GM12891 (cell line): ENCODE measurements at regions not wholly inside any gene's neighbourhood (a gene's known extent, or its start where the extent isn't known, plus 50 kb on each side); places are given as distances from the start of the nearest gene placed in this dataset.

Experiments
- DNase-seq: peaks from one replicate; pipeline ENCODE4 v3.0.0; 2011; ENCODE audit warnings: low spot score; ENCODE audit not compliant: insufficient read length
- FAIRE-seq: peaks from 2 replicates; lab custom pipeline; 2011; peaks lifted over from hg19 to GRCh38; lab: Jason Lieb, UNC
- PAX5 ChIP-seq: IDR thresholded peaks from 2 replicates; pipeline ENCODE4 v1.6.1; 2011; ENCODE audit warnings: low read length, moderate library complexity, mild to moderate bottlenecking; ENCODE audit not compliant: insufficient read depth, severe bottlenecking
- POLR2A ChIP-seq: IDR thresholded peaks from 2 replicates; pipeline ENCODE4 v1.6.1; 2011; ENCODE audit warnings: low read depth, low read length, control low read depth
- POLR2AphosphoS5 ChIP-seq: IDR thresholded peaks from 2 replicates; pipeline ENCODE4 v1.6.1; 2011; ENCODE audit warnings: low read depth, low read length, control low read depth
- POU2F2 ChIP-seq: IDR thresholded peaks from 2 replicates; pipeline ENCODE4 v1.6.1; 2011; ENCODE audit warnings: low read depth, mild to moderate bottlenecking, control low read depth, low read length, moderate library complexity
- SPI1 ChIP-seq: IDR thresholded peaks from 2 replicates; pipeline ENCODE4 v1.6.1; 2011; ENCODE audit warnings: low read depth, low read length, control low read depth
- TAF1 ChIP-seq: IDR thresholded peaks from 2 replicates; pipeline ENCODE4 v1.6.1; 2011; ENCODE audit warnings: low read depth, low read length, control low read depth

DNA sequence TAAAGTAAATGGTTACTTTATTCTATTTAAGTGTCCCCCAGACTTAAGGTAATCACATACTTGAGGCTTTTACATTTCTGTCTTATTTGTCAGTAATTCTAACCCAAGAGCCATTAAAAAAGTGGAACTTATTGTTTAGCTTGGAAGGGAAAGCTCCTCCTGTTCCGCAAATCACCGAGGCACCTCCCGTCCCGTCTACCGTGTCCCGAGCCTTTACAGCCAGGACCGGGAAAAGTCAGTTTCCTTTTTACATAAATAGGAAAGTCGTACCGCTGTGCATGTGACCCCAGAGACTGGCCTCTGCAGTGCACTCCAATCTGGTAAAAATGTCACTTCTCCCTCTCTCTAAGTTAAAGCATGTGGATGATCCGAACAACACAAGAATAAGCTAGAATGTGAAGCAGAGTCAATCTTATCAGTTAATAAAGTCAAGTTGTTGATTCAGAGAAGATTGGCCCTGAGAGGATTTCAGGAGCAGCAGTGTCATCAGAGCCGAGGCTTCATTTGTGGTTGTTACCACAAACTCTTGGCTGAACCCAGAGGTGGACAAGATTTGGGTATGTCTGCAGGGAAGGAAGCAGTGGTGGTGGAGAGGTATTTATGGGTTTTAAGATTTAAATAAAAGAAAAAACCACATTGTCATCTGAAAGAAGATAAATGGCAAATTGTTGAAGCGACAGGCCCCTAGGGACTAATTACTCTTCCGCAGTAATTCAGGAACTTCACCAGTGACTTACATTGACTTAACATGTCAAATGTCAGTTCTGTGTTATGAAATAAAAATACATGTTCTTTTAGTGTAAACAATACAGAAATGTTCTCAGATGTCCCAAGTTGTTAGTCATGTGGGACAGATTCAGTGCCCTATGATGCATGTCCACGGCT, 316.6 kb upstream of the ZNF32 start:
- no peak for TF ChIP-seq POU2F2
- DNase-seq (no peak), FAIRE-seq (no peak)

DNA sequence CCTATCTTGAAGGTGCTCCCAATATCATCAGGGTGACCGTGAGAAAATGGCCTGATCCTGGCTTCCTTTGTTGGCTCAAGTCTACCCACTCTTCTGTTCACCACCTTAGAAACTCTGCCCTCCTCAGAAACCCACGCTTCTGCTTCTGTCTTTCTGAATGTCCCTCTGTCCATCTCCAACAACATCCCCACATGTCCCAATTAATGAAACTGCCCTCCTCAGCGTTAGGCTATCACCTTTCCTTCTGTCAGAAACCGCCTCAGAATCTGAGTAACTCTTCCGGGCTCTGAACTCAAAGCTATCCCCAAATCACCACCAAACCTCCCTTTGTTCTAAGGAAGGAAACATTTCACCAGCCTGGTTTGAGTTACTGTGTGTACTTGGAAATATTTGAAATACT, 315.8 kb upstream of the ZNF32 start:
- FAIRE-seq (no peak), DNase-seq (no peak)
- TF ChIP-seq POLR2AphosphoS5: no peak
- no peak for TF ChIP-seq POLR2A
- TF ChIP-seq SPI1: no peak
- TF ChIP-seq POU2F2: no peak
- no peak for TF ChIP-seq TAF1

DNA sequence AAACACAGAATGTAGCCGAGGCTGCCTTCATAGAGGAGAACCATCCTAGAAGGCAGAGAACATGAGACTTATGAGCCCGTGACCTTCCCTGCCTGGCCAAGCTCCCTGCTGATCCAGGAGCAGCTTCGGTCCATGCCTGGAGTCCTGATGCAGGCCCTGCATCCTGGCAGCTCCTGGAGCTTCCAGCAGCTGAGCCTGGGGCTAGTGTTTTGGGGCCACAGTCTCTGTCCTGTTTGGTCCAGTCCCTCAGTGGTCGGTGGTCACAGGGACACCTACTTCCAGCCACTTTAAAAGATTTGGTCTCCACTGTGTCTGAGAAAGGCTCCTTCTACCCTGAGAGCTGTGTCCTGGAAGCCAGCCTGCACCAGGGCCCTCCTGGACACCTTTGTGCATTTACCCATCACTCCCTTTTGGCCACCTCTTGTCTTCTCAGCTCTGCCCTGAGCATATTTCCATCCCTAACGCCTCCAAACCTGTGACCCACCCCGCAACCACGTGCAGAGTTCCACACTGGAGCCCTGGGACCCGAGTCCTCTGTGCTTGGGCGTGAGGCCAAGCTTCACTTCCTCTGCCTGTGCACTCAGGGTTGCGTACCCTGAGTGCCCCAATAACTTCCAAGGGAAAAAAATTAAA, 315.2 kb upstream of the ZNF32 start:
- TF ChIP-seq PAX5: no peak
- DNase-seq (no peak), FAIRE-seq (no peak)

DNA sequence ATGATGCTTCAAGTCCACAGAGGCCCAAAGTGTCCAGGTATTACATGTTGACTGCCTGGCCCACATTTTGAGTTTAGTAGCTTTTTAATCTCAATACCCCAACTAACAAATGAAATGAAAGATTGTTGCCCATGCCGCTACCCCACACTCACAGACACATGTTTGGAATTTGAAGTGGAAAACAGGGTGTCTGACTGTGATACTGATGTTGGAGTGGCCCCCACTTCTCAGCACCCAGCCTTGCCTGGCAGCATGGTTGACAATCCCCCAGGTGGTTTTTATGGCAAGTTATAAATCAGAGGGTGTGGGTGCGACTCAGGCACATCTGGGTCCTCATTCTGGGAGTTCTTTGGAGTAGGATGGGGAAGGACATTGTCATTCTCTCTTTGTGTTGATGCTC, 314.7 kb upstream of the ZNF32 start:
- FAIRE-seq (no peak), DNase-seq (no peak)
- TF ChIP-seq PAX5: no peak
- no peak for TF ChIP-seq POU2F2

DNA sequence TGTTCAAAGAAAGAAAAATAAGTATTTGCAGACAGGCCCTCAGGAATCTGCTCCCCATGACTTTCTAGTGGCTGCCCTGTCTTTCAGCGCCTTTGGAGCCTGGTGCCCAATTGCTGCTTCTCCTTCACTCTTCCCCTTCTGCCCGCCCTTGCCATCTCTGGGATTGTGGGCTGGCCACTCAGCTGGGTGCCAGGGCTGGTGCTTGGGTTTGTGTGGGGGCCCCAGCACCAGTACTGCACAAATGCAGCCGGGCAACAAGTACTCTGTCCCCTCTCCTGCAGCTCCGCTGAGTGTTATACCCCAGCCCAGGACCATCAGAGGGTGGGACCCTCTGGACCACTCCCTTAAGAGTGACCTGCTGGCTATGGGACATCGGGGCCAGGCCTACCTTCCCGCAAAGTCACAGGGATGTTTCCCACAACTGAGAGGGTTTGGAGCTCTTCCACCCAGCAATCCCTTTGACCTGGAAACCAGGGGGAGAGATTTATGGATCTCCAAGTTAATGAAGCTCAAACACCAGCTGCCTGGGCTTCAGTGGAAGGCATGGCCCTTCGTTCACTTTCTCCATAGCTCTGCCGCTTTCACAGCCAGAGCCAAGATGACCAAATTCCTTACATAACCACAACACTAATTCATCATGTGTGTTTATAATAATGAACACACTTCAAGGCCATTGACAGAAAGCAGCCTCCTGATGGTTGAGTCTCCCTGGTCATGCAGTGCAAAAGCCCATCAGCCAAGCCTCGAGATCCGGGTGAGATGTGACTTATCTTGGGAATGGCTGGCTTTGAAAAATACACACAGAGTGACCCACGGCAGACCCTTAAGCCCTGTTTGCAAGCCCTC, 313.9 kb upstream of the ZNF32 start:
- DNase-seq (no peak), FAIRE-seq (no peak)
- no peak for TF ChIP-seq POLR2AphosphoS5
- no peak for TF ChIP-seq SPI1
- TF ChIP-seq TAF1: no peak
- TF ChIP-seq PAX5: no peak
- TF ChIP-seq POLR2A: no peak
- no peak for TF ChIP-seq POU2F2

DNA sequence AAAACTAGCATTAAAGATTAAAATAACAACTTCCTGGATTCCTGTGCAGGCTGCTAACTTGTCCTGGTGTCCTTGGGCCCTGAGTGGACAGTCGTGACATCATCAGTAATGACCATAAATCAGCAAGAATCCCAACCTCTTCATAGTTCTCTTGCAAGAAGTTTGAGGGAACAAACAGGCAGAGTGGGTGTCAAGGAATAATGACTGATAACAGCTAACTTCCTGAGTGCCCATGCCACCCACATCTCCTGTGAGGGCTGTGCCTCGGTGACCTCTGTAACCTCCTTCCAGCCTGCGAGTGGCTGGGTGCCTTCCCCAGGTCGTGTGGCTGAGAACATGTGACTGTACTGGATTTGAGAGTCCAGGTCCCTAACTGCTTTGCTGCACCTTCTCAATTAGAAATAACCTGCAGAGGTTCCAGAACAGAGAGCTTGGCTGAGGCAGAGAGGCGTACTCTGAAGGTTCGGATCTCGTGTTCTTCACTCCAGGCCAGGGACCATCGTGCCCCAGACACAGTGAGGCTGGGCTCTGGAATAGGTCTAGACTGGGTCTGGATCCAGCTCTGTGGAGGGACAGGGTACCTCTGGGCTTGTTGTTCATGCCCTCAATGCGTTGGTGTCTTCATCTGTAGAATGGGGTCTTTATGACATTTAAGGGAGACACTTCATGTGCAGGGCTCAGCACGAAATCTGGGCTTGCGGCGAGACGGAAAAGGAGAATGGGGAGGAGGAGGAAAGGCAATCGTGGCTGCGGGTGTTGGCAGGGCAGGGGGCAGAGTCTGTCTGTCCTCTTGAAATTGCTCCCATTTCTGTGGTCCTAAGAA, 313.1 kb upstream of the ZNF32 start:
- FAIRE-seq (no peak), DNase-seq (no peak)

DNA sequence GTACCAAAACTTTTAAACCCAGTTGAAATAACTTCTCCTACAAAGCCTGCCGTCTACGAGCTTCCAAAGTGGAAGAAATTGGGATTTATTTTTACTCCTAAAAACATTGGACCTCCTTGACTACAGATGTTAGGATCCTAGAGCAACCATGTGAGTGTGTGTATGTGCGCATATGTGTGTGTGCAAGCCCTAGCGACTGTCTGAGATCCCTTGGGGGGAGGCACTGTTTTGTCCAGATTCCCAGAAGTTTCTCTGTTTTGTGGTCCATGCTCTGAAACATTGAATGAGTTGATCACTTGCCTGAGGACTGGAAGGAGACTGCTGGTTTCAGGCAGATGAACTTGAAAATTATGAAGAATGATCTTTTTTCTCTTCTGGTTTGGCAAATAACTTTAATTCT, 312.3 kb upstream of the ZNF32 start:
- DNase-seq (no peak), FAIRE-seq (no peak)
- TF ChIP-seq PAX5 (no peak), POU2F2 (no peak), POLR2AphosphoS5 (no peak), SPI1 (no peak), POLR2A (no peak), TAF1 (no peak)

More for the DNA sequence above, 313.1 kb upstream of the ZNF32 start:
- no peak for TF ChIP-seq POLR2A

DNA sequence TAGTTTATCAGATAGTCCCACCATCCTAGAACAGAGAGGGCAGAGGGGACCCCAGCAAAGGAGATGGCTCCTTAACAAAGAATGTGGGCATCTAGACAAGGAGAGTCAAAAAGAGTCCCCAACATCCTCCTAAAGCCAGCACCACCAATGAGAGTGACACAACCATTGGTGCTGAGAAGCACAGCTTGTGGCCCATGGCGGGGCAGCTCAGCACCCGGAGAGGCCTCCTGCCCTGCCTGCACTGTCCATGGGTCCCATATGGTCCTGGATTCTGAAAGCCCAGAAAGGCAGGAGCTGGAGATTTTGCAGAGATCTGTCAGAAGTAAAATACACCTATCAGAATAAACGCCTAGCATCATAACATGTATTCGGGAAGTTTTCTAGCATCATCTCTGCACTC, 311.8 kb upstream of the ZNF32 start:
- FAIRE-seq (no peak), DNase-seq (no peak)
- TF ChIP-seq SPI1: no peak
- no peak for TF ChIP-seq TAF1
- no peak for TF ChIP-seq PAX5
- TF ChIP-seq POLR2A: no peak
- TF ChIP-seq POU2F2: no peak
- no peak for TF ChIP-seq POLR2AphosphoS5

DNA sequence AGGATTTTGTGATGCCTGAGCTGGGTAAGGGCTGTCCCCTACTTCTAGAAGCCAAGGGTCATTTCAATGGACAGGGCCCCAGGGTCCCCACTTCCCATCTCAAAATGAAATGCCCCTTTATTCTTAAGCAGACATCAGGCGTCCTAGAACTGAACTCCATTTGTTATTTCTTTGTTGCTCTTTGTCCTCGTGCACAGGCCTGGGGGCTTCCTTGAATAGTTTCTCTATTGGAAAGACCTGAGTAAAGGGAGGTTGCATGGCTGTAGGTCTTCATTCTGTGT, 311.4 kb upstream of the ZNF32 start:
- DNase-seq (no peak), FAIRE-seq (no peak)
- TF ChIP-seq POLR2A: no peak
- no peak for TF ChIP-seq PAX5
- no peak for TF ChIP-seq TAF1
- no peak for TF ChIP-seq SPI1
- TF ChIP-seq POLR2AphosphoS5: no peak
- no peak for TF ChIP-seq POU2F2
